BE2C (cell line): ENCODE measurements at regions not wholly inside any gene's neighbourhood (a gene's known extent, or its start where the extent isn't known, plus 50 kb on each side); places are given as distances from the start of the nearest gene placed in this dataset.

Source experiments
- DNase-seq: peaks from one replicate; pipeline ENCODE4 v3.0.0-alpha.2; 2020
- H3K27me3 ChIP-seq: fragments of 250-450 bp; sonication (Bioruptor Pico); 2 replicates; pipeline ENCODE4 v1.5.1; 2020; ENCODE audit warnings: mild to moderate bottlenecking
- H3K36me3 ChIP-seq: fragments of 250-450 bp; sonication (Bioruptor Pico); 2 replicates; pipeline ENCODE4 v1.5.1; 2020; ENCODE audit warnings: mild to moderate bottlenecking
- H3K4me1 ChIP-seq: fragments of 250-450 bp; sonication (Bioruptor Pico); 2 replicates; pipeline ENCODE4 v1.5.1; 2020
- H3K4me3 ChIP-seq: 2 replicates; pipeline ENCODE4 v1.5.1; 2011; ENCODE audit warnings: low read depth, low read length
- H3K9me3 ChIP-seq: fragments of 250-450 bp; sonication (Bioruptor Pico); 2 replicates; pipeline ENCODE4 v1.5.1; 2020
- TF ChIP-seq, protein P1 (sequence below): IDR thresholded peaks from 2 replicates; pipeline ENCODE4 v1.5.1; 2012; ENCODE audit warnings: mild to moderate bottlenecking, low read depth, low read length

GRCh38 chr15:67973846-67974245 is 80.3 kb upstream of the PIAS1 start:
- TF ChIP-seq, protein P1, sequence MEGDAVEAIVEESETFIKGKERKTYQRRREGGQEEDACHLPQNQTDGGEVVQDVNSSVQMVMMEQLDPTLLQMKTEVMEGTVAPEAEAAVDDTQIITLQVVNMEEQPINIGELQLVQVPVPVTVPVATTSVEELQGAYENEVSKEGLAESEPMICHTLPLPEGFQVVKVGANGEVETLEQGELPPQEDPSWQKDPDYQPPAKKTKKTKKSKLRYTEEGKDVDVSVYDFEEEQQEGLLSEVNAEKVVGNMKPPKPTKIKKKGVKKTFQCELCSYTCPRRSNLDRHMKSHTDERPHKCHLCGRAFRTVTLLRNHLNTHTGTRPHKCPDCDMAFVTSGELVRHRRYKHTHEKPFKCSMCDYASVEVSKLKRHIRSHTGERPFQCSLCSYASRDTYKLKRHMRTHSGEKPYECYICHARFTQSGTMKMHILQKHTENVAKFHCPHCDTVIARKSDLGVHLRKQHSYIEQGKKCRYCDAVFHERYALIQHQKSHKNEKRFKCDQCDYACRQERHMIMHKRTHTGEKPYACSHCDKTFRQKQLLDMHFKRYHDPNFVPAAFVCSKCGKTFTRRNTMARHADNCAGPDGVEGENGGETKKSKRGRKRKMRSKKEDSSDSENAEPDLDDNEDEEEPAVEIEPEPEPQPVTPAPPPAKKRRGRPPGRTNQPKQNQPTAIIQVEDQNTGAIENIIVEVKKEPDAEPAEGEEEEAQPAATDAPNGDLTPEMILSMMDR = no peak
- H3K27me3 ChIP-seq = no peaks in the 10 kb centered on the region
- no peak overlapping the region for H3K4me3 ChIP-seq
- no peaks in the 10 kb centered on the region; the same call in 1 of the 2 replicates for H3K9me3 ChIP-seq
- H3K4me1 ChIP-seq = peaks cover 4% of the 10 kb centered on the region
- H3K36me3 ChIP-seq = no peaks in the 10 kb centered on the region
- DNase-seq = no peak

DNA sequence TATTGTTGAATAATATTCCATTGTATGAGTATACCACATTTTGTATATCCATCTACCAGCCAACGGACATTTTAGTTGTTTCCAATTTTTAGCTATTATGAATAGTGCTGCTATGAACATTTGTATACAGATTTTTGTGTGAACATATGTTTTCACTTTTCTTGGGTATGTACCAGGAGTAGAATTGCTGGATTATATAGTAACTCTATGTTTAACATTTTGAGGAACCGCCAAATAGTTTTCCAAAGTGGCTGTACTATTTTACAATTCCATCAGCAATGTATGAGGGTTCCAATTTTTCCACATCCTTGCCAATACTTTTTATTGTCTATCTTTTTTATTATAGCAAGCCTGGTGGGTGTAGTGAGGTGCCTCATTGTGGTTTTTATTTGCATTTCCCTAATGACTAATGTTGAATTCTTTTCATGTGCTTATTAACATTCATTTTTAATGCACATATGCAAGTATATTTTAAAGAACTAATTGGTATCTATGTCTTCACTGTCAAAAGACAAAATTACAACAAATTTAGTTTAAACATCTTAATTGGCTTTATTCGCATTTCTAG is 77.5 kb upstream of the PIAS1 start:
- Histone ChIP-seq H3K4me3 (no peak overlapping the region), H3K4me1 (no peaks in the 10 kb centered on the region; the same call in 1 of the 2 replicates), H3K27me3 (no peaks in the 10 kb centered on the region), H3K9me3 (no peaks in the 10 kb centered on the region; the same call in 1 of the 2 replicates), H3K36me3 (no peaks in the 10 kb centered on the region)
- TF ChIP-seq, protein P1 = no peak
- no peak for DNase-seq

GRCh38 chr15:67977414-67978089 is 76.6 kb upstream of the PIAS1 start:
- DNase-seq = no peak
- Histone ChIP-seq H3K4me3 (no peak overlapping the region), H3K4me1 (no peaks in the 10 kb centered on the region; the same call in 1 of the 2 replicates), H3K36me3 (no peaks in the 10 kb centered on the region), H3K27me3 (no peaks in the 10 kb centered on the region), H3K9me3 (no peaks in the 10 kb centered on the region; the same call in 1 of the 2 replicates)
- TF ChIP-seq, protein P1 = no peak

DNA sequence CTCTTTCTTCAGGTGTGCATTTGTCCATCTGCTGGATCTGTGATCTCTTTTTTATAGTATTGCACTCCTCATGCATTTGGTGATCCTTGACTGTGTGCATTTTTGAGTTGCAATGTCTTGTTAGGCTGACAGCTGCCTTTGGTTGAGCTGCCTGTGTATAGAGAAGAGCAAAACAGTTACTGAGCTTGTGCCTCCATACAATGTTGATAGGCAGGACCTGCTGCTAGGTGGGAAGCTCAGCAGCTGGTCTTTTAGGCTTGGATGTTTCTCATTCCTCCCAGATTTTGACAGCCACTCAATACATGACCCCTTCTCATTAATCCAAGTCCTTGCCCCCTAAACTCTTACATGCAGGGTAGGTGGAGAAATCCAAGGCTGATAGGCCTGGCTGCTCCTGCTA is 74.8 kb upstream of the PIAS1 start:
- Histone ChIP-seq H3K36me3 (no peaks in the 10 kb centered on the region), H3K27me3 (no peaks in the 10 kb centered on the region), H3K4me3 (no peak overlapping the region), H3K4me1 (no peaks in the 10 kb centered on the region; the same call in 1 of the 2 replicates), H3K9me3 (no peaks in the 10 kb centered on the region; the same call in 1 of the 2 replicates)
- TF ChIP-seq, protein P1 = no peak
- no peak for DNase-seq

- Histone ChIP-seq H3K4me3 (no peak overlapping the region), H3K27me3 (no peaks in the 10 kb centered on the region)
- DNase-seq = no peak
These were observed 73.9 kb upstream of the PIAS1 start for GRCh38 chr15:67980171-67980570.

More at GRCh38 chr15:67980171-67980570, 73.9 kb upstream of the PIAS1 start:
- no peaks in the 10 kb centered on the region; the same call in 1 of the 2 replicates for H3K4me1 ChIP-seq
- TF ChIP-seq, protein P1 = no peak
- H3K9me3 ChIP-seq = no peaks in the 10 kb centered on the region
- no peaks in the 10 kb centered on the region for H3K36me3 ChIP-seq
